Transverse colon (tissue), 3 donors: ENCODE measurements at regions not wholly inside any gene's neighbourhood (a gene's known extent, or its start where the extent isn't known, plus 50 kb on each side); places are given as distances from the start of the nearest gene placed in this dataset.

Experiments
- CTCF ChIP-seq, 5 experiments: fragments of 200-600 bp in 3 of 5; fragments of 450-650 bp in 2 of 5; sonication (generic) in 3 of 5; IDR thresholded peaks; 1 replicate in 2 of 5; 2 replicates in 3 of 5; pipeline ENCODE4 v1.5.1; 2016 to 2017; ENCODE audit warnings: antibody characterized with exemption in 5 of 5, inconsistent platforms in 3 of 5, mild to moderate bottlenecking in 2 of 5, moderate library complexity in 1 of 5
- EP300 ChIP-seq: sonication (generic); formaldehyde crosslinking; IDR thresholded peaks from one replicate; pipeline ENCODE4 v1.6.1; 2017; ENCODE audit warnings: antibody characterized with exemption, low read depth

- TF ChIP-seq CTCF (IDR thresholded peaks at IDR 0.05) = no peak
- no peak for TF ChIP-seq EP300
Observed at GRCh38 chr1:194013561-194013960, 827.1 kb upstream of the B3GALT2 start.
